ENCODE measurements at regions not wholly inside any gene's neighbourhood (a gene's known extent, or its start where the extent isn't known, plus 50 kb on each side); places are given as distances from the start of the nearest gene placed in this dataset.
"Not testable (repeated sequence)": the region's sequence is repeated elsewhere in the genome, so short reads cannot be mapped to it uniquely, and the experiment has no call there.

- peak overlapping the region; percentile 83 to 87 for H3K27ac ChIP-seq
- no peaks in the 10 kb centered on the region for H3K9me3 ChIP-seq
- TF ChIP-seq CTCF (IDR thresholded peaks at IDR 0.05) (peak; percentile 58 to 80 (median 68)), POLR2A (IDR thresholded peaks at IDR 0.05) (no peak)
- no peaks in the 10 kb centered on the region for H3K36me3 ChIP-seq
- peak; percentile 37 to 66 for DNase-seq
- intact Hi-C loops (cut with DNase I; ENCODE audit: low total_unique reads) = loop anchor here (5.0 kb wide), 1 partner anchor 516 kb away; no protein-coding TSS in a partner anchor
- no peaks in the 10 kb centered on the region for H3K4me1 ChIP-seq
- no peaks in the 10 kb centered on the region for H3K27me3 ChIP-seq
- no peak overlapping the region for H3K4me3 ChIP-seq
Measured at GRCh38 chrX:13487731-13488505, 81.5 kb upstream of the EGFL6 start.

- Histone ChIP-seq H3K4me1 (no peaks in the 10 kb centered on the region), H3K4me3 (no peak overlapping the region), H3K27me3 (no peaks in the 10 kb centered on the region), H3K27ac (peak overlapping the region in 1 of 2 donors; percentile 87), H3K36me3 (no peaks in the 10 kb centered on the region), H3K9me3 (no peaks in the 10 kb centered on the region)
- intact Hi-C loops (cut with DNase I; ENCODE audit: low total_unique reads) = loop anchor here (5.0 kb wide), 1 partner anchor 513 kb away; no protein-coding TSS in a partner anchor
- DNase-seq = no peak
- TF ChIP-seq POLR2A (IDR thresholded peaks at IDR 0.05) (no peak), CTCF (IDR thresholded peaks at IDR 0.05) (no peak)
Measured at GRCh38 chrX:13485167-13485566, 84.2 kb upstream of the EGFL6 start.

DNA sequence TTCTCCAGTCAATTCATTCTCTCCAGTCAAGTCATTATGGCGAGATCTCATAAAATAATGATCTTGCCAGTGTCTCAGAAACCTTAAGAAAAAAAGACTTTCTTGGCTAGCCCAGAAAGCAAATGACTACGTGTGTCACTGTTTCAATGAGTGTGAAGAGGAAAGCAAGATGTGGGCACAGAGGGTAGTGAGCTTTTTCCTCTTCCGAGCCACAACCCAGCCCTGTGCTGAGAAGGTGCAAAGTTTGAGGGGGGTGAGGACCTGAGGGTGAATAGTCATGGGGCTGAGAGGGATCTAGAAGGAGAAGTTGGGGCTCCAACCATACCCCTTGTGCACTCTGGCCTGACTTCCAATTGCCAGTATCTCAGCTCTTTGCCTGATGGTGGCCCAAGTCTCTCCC lies 85.6 kb upstream of the EGFL6 start:
- H3K27ac ChIP-seq = peak overlapping the region; percentile 70 to 77
- no peaks in the 10 kb centered on the region for H3K27me3 ChIP-seq
- no peaks in the 10 kb centered on the region for H3K9me3 ChIP-seq
- intact Hi-C loops (cut with DNase I; ENCODE audit: low total_unique reads) = no loop called here
- TF ChIP-seq CTCF (IDR thresholded peaks at IDR 0.05) = no peak
- no peak for TF ChIP-seq POLR2A (IDR thresholded peaks at IDR 0.05)
- no peaks in the 10 kb centered on the region for H3K4me1 ChIP-seq
- no peak for DNase-seq
- no peaks in the 10 kb centered on the region for H3K36me3 ChIP-seq
- no peak overlapping the region for H3K4me3 ChIP-seq

GRCh38 chrX:13482746-13483541 lies 86.5 kb upstream of the EGFL6 start:
- TF ChIP-seq POLR2A (IDR thresholded peaks at IDR 0.05) (no peak), CTCF (IDR thresholded peaks at IDR 0.05) (no peak)
- intact Hi-C loops (cut with DNase I; ENCODE audit: low total_unique reads) = no loop called here
- Histone ChIP-seq H3K27ac (peak overlapping the region; percentile 70 to 77), H3K4me3 (no peak overlapping the region), H3K36me3 (no peaks in the 10 kb centered on the region), H3K27me3 (no peaks in the 10 kb centered on the region), H3K4me1 (no peaks in the 10 kb centered on the region), H3K9me3 (no peaks in the 10 kb centered on the region)
- peak; percentile 25 to 61 for DNase-seq

- H3K4me3 ChIP-seq; H3K27me3 ChIP-seq; intact Hi-C loops (cut with DNase I; ENCODE audit: low total_unique reads); H3K36me3 ChIP-seq; H3K4me1 ChIP-seq; DNase-seq; H3K9me3 ChIP-seq; H3K27ac ChIP-seq: not testable (repeated sequence)
Measured at GRCh38 chrX:13480780-13481179, 88.6 kb upstream of the EGFL6 start.

All from uterus (tissue), 3 donors.